ENCODE measurements at regions not wholly inside any gene's neighbourhood (a gene's known extent, or its start where the extent isn't known, plus 50 kb on each side); places are given as distances from the start of the nearest gene placed in this dataset.

GRCh38 chr6:167726043-167726621 lies 100.6 kb upstream of the AFDN start:
- H3K36me3 Mint-ChIP-seq (ENCODE audit: insufficient read depth, unreplicated experiment) = peaks cover 5% of the 10 kb centered on the region
- H3K9me3 Mint-ChIP-seq (ENCODE audit: unreplicated experiment) = no peaks in the 10 kb centered on the region
- no TSS peak for BruUV-seq (replicated peaks)
- no peaks in the 10 kb centered on the region for H3K36me3 ChIP-seq (ENCODE audit: control insufficient read depth, insufficient read depth, low read length)
- TF ChIP-seq CTCF (IDR thresholded peaks at IDR 0.05; ENCODE audit: insufficient read depth in 1 of 2, low read depth in 1 of 2, low read length in 1 of 2, severe bottlenecking in 1 of 2, unreplicated experiment in 1 of 2) = no peak
- no peaks in the 10 kb centered on the region for H3K27me3 ChIP-seq (replicated peaks; ENCODE audit: control insufficient read depth, insufficient read depth, low read length)
- H3K27ac Mint-ChIP-seq (ENCODE audit: unreplicated experiment) = no peak overlapping the region
- no peak overlapping the region for H3K4me3 Mint-ChIP-seq (ENCODE audit: unreplicated experiment)
- H3K4me1 Mint-ChIP-seq (ENCODE audit: low read depth, unreplicated experiment) = no peaks in the 10 kb centered on the region
- intact Hi-C loops (cut with micrococcal nuclease; ENCODE audit: unreplicated experiment) = no loop called here
- H3K9me3 ChIP-seq = peaks cover 5% of the 10 kb centered on the region
- H3K4me3 ChIP-seq (ENCODE audit: low read depth, low read length) = no peak overlapping the region
- H3K27me3 Mint-ChIP-seq (ENCODE audit: insufficient read depth, unreplicated experiment) = no peaks in the 10 kb centered on the region
- no peaks in the 10 kb centered on the region for H3K4me1 ChIP-seq
- no peak for DNase-seq
- POLR2A ChIA-PET = no interaction called here
- CTCF ChIA-PET = no interaction called here

- Histone ChIP-seq H3K4me1 (no peaks in the 10 kb centered on the region; the same call in 1 of the 2 replicates), H3K27me3 (replicated peaks; ENCODE audit: control insufficient read depth, insufficient read depth, low read length) (no peaks in the 10 kb centered on the region), H3K9me3 (no peaks in the 10 kb centered on the region), H3K4me3 (ENCODE audit: low read depth, low read length) (no peak overlapping the region), H3K36me3 (ENCODE audit: control insufficient read depth, insufficient read depth, low read length) (no peaks in the 10 kb centered on the region)
- Mint-ChIP-seq H3K4me3 (ENCODE audit: unreplicated experiment) (no peak overlapping the region), H3K4me1 (ENCODE audit: low read depth, unreplicated experiment) (peaks cover 9% of the 10 kb centered on the region), H3K36me3 (ENCODE audit: insufficient read depth, unreplicated experiment) (peaks cover 18% of the 10 kb centered on the region), H3K27ac (ENCODE audit: unreplicated experiment) (no peak overlapping the region), H3K27me3 (ENCODE audit: insufficient read depth, unreplicated experiment) (no peaks in the 10 kb centered on the region), H3K9me3 (ENCODE audit: unreplicated experiment) (peaks cover 11% of the 10 kb centered on the region)
- CTCF ChIA-PET = no interaction called here
- DNase-seq = no peak
- TF ChIP-seq CTCF (IDR thresholded peaks at IDR 0.05; ENCODE audit: insufficient read depth in 1 of 2, low read depth in 1 of 2, low read length in 1 of 2, severe bottlenecking in 1 of 2, unreplicated experiment in 1 of 2) = no peak
- intact Hi-C loops (cut with micrococcal nuclease; ENCODE audit: unreplicated experiment) = no loop called here
- no TSS peak for BruUV-seq (replicated peaks)
- POLR2A ChIA-PET = no interaction called here
These were observed 96.3 kb upstream of the AFDN start for GRCh38 chr6:167730441-167730840.

GRCh38 chr6:167731216-167731615 lies 95.5 kb upstream of the AFDN start:
- intact Hi-C loops (cut with micrococcal nuclease; ENCODE audit: unreplicated experiment) = no loop called here
- peaks cover 15% of the 10 kb centered on the region for H3K4me1 Mint-ChIP-seq (ENCODE audit: low read depth, unreplicated experiment)
- H3K27ac Mint-ChIP-seq (ENCODE audit: unreplicated experiment) = no peak overlapping the region
- no peak for DNase-seq
- no peaks in the 10 kb centered on the region for H3K27me3 ChIP-seq (replicated peaks; ENCODE audit: control insufficient read depth, insufficient read depth, low read length)
- no peaks in the 10 kb centered on the region for H3K36me3 ChIP-seq (ENCODE audit: control insufficient read depth, insufficient read depth, low read length)
- no peak overlapping the region for H3K4me3 Mint-ChIP-seq (ENCODE audit: unreplicated experiment)
- no peak overlapping the region for H3K4me3 ChIP-seq (ENCODE audit: low read depth, low read length)
- no peaks in the 10 kb centered on the region for H3K27me3 Mint-ChIP-seq (ENCODE audit: insufficient read depth, unreplicated experiment)
- CTCF ChIA-PET = no interaction called here
- no TSS peak for BruUV-seq (replicated peaks)
- peaks cover 24% of the 10 kb centered on the region for H3K36me3 Mint-ChIP-seq (ENCODE audit: insufficient read depth, unreplicated experiment)
- H3K4me1 ChIP-seq = no peaks in the 10 kb centered on the region; the same call in 1 of the 2 replicates
- POLR2A ChIA-PET = no interaction called here
- peaks cover 18% of the 10 kb centered on the region for H3K9me3 Mint-ChIP-seq (ENCODE audit: unreplicated experiment)
- no peak for TF ChIP-seq CTCF (IDR thresholded peaks at IDR 0.05; ENCODE audit: insufficient read depth in 1 of 2, low read depth in 1 of 2, low read length in 1 of 2, severe bottlenecking in 1 of 2, unreplicated experiment in 1 of 2)
- H3K9me3 ChIP-seq = no peaks in the 10 kb centered on the region
